ENCODE measurements at regions not wholly inside any gene's neighbourhood (a gene's known extent, or its start where the extent isn't known, plus 50 kb on each side); places are given as distances from the start of the nearest gene placed in this dataset.

DNA sequence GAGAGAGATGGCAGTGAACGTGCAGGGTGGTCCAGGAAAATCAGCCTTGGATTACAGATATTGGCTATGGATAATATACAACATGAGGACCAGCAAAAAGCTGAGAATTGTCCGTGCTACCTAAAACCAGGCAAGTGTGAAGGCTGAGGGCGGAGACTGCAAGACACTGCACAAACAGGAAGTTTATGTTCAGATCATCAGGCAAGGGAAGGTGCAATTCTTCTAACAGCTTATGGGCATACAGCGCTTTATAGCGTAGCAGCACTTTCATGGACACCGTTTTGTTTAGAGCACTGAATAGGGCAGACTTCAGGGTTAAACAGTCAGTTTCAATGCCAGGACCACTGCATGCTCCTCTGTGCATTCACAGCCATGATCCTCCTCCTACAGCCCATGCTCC lies 93.1 kb upstream of the TMEM45B start:
- in situ Hi-C loops (cut with MboI; ENCODE audit: low sequenced_read_pairs) = loop anchor here (25.0 kb wide), 1 partner anchor 610 kb away; no protein-coding TSS in a partner anchor

DNA sequence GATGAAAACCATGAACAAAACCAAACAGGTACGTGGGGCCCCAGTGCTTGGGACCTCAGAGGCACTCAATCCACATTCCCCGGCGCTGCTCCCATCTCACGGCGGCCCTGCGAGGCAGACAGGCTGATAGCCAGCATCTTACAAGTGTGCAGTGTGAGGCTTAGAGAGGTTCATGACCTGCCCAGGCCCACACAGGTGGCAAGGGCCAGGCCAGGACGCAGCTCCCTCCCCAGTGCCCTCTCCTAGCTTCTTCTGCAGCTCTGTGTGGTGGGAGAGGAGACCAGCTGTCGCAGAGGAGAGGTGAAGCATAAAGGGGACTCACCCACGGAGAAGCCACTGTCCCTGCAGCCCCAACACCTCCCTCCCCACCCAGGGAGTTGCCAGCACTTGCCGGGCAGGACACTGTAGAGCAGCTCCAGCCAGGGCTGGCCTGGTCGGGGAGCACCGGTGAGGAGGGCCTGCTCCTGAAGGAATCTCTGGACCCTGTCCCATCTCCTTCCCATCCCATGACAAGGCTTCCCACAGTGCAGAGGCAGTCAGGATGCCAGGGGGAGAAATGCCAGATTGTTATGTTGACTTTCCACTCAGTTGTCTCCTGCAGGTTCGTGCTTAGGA lies 92.4 kb upstream of the TMEM45B start:
- in situ Hi-C loops (cut with MboI; ENCODE audit: low sequenced_read_pairs) = loop anchor here (25.0 kb wide), 1 partner anchor 611 kb away; no protein-coding TSS in a partner anchor

DNA sequence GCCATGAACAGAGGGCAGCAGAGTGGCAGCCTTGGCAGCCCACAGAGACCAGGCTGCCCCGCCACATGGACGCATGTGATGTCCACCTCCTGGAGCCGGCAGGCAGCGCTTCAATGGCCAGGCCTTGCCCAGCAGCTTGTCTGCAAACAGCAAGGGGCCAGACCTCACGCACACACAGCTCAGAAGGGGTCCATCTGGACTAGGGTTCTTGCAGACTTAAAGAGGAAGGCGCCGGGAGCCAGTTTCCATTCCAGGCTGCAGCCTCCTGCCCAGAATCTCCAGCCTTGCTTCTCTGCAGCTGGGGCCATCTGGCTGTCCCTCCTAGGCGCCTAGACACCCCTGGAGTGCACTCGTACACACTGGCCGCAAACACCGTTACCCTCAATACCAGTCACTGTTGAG lies 91.9 kb upstream of the TMEM45B start:
- in situ Hi-C loops (cut with MboI; ENCODE audit: low sequenced_read_pairs) = loop anchor here (25.0 kb wide), 1 partner anchor 611 kb away; no protein-coding TSS in a partner anchor

DNA sequence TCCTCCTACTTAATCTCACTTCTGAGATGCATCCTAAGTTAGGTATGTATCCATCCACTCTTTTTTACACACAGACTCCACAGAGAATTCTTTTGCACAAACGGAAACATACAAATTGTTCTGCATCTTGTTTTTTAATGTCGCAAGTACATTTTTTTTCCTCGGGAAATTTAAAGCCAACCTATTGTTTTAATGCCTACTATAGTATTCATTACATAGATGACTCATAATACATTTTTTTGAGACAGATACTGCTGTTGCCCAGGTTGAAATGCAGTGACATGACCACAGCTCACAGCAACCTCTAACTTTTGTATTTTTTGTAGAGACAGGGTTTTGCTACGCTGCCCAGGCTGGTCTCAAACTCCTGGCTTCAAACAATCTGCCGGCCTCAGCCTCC lies 90.8 kb upstream of the TMEM45B start:
- in situ Hi-C loops (cut with MboI; ENCODE audit: low sequenced_read_pairs) = loop anchor here (25.0 kb wide), 2 partner anchors 363 to 613 kb away; no protein-coding TSS in a partner anchor

DNA sequence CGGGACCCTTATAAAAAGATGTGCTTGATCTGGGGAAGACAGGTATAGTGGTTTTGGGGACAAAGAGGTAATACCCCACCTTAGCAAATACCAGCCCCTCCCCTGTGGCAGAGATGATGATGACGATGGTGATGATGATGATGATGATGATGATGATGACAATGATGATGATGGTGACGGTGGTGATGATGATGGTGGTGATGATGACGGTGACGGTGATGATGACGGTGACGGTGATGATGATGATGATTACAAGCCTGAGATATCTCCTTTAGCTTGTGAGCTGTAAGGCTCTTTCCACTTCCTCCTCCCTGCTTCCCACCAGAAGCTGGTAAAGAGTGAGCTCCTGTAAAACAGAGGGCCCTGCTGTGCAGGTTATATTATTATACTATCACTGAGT lies 89.5 kb upstream of the TMEM45B start:
- in situ Hi-C loops (cut with MboI; ENCODE audit: low sequenced_read_pairs) = loop anchor here (25.0 kb wide), 1 partner anchor 364 kb away; no protein-coding TSS in a partner anchor

DNA sequence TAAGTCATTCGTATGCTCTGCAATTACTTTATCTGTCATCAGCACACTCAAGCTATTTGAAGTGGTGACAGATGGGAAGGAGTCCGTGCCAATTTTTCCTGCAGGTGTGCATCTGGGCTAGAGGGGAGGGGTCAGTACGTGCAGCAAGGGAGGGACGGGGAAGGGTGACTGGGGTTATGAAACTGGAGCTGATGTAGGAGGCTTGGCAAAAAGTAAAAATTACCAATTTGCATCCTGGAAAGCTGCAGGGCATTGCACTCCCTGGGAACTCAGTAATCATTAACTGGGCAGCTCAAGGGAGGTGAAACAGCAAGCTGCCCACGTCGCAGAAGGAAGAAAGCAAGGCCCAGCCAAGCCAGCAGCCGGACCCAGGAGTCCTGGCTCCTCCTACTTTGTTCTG lies 87.1 kb upstream of the TMEM45B start:
- in situ Hi-C loops (cut with MboI; ENCODE audit: low sequenced_read_pairs) = loop anchor here (25.0 kb wide), 1 partner anchor 366 kb away; no protein-coding TSS in a partner anchor

DNA sequence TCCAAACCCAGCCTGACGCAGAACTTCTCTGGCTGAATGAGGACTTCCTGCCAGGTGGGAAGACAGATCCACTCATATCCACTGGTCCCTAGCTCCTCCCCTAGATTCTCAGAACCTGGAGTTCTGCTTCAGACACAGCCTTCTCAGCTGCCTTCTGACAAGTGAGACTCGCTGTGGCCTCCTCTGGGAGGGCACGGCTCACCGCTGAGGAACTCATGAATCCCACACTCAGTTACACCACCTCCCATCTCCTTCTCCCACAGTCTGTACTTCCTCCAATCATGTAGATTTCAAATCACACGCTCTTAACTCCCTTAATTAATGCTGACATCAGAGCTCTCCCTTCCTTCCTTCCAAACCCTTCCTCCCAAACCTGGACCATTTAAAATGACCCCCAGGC lies 86.4 kb upstream of the TMEM45B start:
- in situ Hi-C loops (cut with MboI; ENCODE audit: low sequenced_read_pairs) = loop anchor here (25.0 kb wide), 1 partner anchor 367 kb away; no protein-coding TSS in a partner anchor

DNA sequence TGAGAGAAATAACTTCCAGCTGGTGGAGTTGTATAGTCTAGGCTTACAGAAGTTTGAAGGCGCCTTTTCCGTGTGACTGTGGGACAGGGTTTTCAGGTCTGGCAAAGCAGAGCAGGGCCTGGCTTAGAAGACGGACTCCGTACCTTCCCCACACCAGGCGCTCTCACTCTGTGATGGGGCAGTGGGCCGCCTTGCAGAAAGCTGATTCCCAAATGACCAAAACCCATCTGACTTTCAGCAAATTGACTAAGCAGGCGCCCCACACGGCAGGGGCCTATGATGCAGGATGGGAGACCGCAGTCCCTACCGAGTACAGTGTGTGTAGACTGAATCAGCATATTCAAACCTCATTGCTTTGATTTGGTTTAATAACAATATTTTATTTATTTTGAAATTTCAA lies 85.8 kb upstream of the TMEM45B start:
- in situ Hi-C loops (cut with MboI; ENCODE audit: low sequenced_read_pairs) = loop anchor here (25.0 kb wide), 1 partner anchor 368 kb away; no protein-coding TSS in a partner anchor

DNA sequence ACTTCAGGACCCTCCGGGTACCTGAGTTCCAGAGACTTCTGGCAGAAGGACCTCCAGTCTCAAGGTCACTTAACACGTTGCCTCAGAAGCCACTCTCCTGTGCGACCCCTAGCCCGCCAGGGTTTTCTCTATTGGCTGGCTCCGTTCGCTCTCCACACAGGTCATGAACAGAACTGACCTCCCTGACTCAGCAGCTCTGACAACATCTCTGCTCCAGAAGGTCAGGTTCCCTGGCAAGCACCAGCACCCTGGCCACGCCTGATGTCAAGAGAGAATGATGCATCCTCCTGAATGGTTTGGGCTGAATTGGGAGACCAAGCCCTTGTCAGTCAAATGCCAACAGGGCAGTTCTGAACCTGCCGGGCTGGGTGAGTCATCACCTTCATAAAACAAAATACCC lies 84.3 kb upstream of the TMEM45B start:
- in situ Hi-C loops (cut with MboI; ENCODE audit: low sequenced_read_pairs) = loop anchor here (25.0 kb wide), 1 partner anchor 369 kb away; no protein-coding TSS in a partner anchor

DNA sequence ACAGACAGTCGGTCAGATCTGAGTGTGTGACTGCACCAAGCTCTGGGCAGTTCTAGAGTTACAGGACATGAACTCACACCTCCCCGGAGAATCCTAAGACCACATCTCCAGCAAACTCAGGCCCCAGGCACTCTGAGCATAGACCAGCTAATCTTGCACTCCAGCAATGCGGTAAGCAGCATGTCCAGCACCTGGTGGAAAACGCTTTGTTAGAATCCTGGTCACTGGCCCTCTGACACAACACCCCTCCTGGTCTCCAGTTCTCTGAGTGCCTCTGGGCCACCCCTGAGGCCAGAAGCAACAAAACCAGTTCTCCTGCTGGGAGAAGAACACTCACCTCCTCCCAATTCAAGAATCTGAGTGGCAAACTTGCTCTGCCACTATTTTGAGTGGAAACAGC lies 82.7 kb upstream of the TMEM45B start:
- in situ Hi-C loops (cut with MboI; ENCODE audit: low sequenced_read_pairs) = loop anchor here (25.0 kb wide), 1 partner anchor 371 kb away; no protein-coding TSS in a partner anchor

DNA sequence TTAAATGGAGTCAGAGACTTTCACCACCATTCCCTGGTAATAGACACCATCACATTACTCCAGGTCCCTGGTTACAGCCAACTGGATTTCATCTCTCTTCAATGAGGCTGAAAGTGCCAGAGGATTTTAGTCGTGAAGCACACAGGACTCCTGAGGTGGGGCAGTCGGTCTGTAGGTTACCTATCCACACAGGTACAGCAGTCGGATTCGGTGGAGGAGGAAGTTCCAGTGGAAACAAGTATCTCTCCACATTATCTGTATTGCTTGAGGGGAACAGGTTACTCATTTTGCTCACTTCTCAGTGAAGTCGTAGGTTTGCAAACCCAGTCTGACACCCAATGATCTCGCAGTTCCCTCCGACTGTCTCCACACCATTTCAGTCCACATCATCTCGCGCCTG lies 82.3 kb upstream of the TMEM45B start:
- in situ Hi-C loops (cut with MboI; ENCODE audit: low sequenced_read_pairs) = loop anchor here (25.0 kb wide), 1 partner anchor 371 kb away; no protein-coding TSS in a partner anchor

DNA sequence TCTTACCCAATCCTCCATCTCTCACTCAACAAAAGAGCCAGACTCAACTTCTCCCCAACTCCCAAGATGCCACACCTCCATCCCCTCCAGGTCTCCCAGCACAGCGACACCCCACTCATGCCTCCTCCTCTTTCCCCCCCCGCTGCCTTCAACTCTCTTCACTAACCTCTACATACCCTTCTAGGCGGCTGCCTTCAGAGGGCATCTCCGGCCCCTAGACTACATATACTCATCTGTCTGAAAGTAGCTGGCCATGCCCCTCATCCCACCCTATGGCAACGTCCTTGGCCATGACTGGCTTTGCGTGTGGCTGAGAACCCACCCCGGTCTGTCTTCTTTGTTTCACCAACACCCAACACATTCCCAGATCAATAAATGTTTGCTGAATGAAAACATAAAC lies 81.7 kb upstream of the TMEM45B start:
- in situ Hi-C loops (cut with MboI; ENCODE audit: low sequenced_read_pairs) = loop anchor here (25.0 kb wide), 1 partner anchor 372 kb away; no protein-coding TSS in a partner anchor

DNA sequence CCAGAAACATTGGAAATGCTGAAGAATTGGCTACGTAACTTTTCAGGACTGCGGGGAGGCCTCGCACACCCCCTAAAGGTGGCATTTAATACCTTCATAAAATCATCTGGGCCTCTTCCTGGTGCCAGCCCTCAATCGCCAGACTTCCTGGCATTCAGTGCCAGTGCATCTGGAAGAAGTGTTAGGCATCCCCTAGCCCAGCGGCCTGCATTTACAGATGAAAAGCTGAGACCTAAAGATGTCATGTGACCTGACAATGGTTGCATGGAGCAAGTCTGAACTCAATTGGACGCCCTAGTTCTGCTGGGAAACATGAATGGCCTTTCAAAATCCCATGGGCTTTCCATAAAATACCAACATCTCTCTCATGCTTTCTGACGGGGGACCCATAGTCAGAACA lies 81.0 kb upstream of the TMEM45B start:
- in situ Hi-C loops (cut with MboI; ENCODE audit: low sequenced_read_pairs) = loop anchor here (25.0 kb wide), 1 partner anchor 372 kb away; no protein-coding TSS in a partner anchor

DNA sequence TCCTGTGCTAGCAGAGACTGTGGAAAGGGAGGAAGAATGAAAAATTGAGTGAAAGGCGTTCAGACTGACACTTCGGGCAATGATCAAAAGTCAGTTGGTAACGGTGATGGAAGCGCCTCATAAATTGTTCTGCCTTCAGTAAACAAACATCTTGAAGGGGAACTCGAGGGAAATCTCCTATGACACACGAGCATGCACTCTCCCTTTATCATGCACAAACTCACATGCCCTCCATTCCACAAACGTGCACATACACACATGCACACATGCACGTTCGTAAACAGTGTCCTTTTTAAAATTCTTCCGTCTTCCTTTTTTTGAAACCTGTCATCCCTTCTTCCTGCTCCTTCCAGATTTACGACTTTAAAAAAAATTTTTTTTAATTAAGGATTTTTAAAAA lies 77.8 kb upstream of the TMEM45B start:
- in situ Hi-C loops (cut with MboI; ENCODE audit: low sequenced_read_pairs) = loop anchor here (25.0 kb wide), 1 partner anchor 376 kb away; no protein-coding TSS in a partner anchor

DNA sequence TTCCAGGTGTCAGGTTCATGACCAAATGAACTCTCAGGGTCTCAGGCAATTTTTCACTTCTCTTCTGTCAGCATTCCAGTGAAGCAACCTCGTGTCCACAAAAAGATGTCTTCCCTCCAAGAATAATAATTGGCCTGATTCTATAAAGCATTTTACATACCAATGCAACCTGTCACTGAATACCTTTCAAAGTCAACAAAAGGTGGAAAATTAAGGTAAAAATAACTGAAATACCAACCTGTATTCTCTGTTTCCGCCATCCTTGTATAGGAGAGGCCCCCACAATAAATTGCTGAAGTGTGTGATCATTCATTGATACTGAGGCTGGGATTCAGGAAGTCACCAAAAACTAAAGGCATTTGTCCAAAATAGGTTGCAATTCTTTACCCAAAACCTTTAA lies 77.4 kb upstream of the TMEM45B start:
- in situ Hi-C loops (cut with MboI; ENCODE audit: low sequenced_read_pairs) = loop anchor here (25.0 kb wide), 1 partner anchor 376 kb away; no protein-coding TSS in a partner anchor

DNA sequence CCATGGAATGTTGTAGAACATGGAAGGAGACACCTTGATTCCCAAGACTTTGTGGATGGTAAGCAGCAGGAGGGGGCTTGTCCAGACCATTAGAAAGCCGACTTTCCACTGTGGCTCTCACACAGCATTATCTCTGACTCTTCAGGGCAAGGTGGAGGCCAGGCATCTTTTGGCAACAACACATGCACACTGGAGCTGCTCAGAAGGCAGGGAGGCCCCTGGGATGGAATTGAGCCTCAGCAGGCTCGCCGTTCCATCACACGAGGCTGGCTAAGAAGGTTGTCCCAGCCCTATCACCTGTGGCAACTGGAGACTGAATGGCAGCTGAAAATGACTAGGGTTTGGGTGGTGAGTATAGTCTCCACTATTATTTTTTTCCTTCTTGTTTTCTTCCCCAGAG lies 76.3 kb upstream of the TMEM45B start:
- in situ Hi-C loops (cut with MboI; ENCODE audit: low sequenced_read_pairs) = loop anchor here (25.0 kb wide), 1 partner anchor 377 kb away; no protein-coding TSS in a partner anchor

DNA sequence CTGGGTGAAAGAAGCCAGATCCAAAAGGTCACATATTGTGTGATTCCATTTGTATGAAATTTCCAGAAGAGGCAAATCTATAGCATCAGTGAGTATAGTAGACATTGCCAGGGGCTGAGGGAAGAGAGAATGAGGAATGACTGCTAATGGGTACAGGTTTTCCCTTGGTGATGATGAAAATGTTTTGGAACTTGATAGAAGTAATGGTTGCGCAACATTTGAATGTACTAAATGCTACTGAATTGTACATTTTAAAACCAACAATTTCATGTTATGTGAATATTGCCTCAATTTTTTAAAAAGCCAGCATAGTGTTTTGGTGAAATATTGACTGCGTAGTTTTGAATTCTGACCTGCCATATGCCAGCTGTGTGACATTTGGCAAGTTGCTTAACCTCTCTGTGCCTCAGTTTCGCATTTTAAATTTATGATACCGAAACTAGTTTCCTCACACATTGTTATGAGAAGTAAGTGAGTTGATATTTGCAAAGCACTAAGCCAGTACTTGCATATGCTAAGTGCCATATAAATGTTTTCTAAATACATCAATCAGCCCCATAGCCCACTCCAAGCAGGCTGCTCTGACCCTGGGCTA lies 75.4 kb upstream of the TMEM45B start:
- in situ Hi-C loops (cut with MboI; ENCODE audit: low sequenced_read_pairs) = loop anchor here (25.0 kb wide), 1 partner anchor 378 kb away; no protein-coding TSS in a partner anchor

DNA sequence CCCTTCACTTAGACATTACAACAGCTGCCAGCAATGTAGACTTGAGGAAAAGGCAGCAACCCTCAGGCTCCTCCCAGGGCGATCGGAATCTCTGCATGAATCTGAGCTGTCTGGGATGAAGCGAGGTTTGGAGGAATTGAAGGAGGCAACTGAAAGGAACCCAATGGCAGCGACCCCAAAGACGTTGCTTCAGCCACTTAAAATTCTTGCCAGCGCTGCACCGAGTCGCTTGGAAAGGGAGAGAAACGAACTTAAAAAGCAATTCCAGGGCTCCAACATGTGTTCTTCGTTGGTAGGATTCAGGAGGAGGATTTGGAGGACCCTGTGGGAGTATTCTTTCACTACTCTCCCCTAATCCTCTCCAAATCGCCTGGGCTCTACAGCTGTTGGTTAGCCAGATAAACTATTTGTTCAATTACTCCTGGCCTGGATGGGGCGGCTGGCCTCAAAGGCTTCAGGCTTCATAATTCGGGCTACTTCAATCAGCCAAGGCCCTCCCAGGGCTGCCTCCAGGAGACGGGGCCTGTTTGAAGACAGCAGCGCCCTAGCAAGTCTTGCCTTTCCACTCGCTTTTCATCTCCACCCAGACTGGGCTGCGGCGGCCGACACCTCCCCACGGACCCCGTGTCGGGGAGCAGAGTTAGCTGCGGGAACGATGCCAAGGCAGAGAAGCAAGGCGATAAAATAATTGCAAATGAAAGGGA lies 72.4 kb upstream of the TMEM45B start:
- in situ Hi-C loops (cut with MboI; ENCODE audit: low sequenced_read_pairs) = loop anchor here (25.0 kb wide), 1 partner anchor 381 kb away; no protein-coding TSS in a partner anchor

DNA sequence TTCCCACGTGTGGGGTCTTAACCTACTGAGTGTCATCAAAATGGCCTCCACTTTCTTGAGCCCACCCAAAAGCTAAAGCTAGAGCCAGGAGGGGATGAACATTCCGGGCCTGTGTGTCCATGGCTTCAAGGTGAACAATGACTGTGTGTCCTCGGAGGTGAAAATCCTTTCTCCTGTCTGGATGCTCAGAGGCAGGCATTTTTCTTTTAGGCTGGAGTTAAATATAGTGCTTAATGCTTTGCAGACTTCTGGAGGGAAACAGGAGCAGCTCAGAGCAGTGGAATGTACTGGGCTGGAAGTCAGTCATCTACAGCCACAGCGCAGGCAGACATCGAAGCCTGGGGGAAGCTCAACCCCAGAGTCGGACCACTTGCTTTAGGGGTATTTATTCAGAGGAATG lies 68.6 kb upstream of the TMEM45B start:
- in situ Hi-C loops (cut with MboI; ENCODE audit: low sequenced_read_pairs) = loop anchor here (25.0 kb wide), 1 partner anchor 385 kb away; no protein-coding TSS in a partner anchor

DNA sequence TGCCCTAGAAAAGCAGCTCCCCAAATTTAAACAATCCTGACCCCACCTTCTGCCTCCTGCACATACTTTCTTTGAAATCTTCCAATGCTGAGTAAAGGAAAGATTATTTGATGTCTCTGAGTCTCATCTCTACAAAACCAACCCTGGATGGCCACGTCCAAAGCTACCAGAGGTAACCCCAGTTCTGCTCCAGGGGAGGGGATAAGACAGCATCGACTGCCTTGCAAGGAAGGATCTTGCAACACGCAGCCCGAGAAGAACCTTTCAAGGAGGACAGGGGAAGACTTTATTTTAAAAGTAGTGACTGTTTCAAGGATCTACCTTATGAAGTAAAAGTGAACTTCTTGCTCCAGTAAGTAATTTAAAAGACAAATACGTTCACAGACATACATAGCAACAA lies 66.5 kb upstream of the TMEM45B start:
- in situ Hi-C loops (cut with MboI; ENCODE audit: low sequenced_read_pairs) = loop anchor here (25.0 kb wide), 1 partner anchor 387 kb away; no protein-coding TSS in a partner anchor

All from HL-60/S4 treated with retinoic acid at 250 ng/mL for 4 days and 3 days (cell line).